ENCODE measurements at regions not wholly inside any gene's neighbourhood (a gene's known extent, or its start where the extent isn't known, plus 50 kb on each side); places are given as distances from the start of the nearest gene placed in this dataset.
"Not testable (repeated sequence)": the region's sequence is repeated elsewhere in the genome, so short reads cannot be mapped to it uniquely, and the experiment has no call there.

GRCh38 chr16:52234626-52235025 is 312.3 kb downstream of the TOX3 start:
- DNase-seq, result no peak

GRCh38 chr16:52229471-52229870 is 317.5 kb downstream of the TOX3 start:
- DNase-seq, result no peak

- no peak for DNase-seq
These were observed 319.1 kb downstream of the TOX3 start for GRCh38 chr16:52227851-52228250.

GRCh38 chr16:52212841-52213240 is 334.1 kb downstream of the TOX3 start:
- DNase-seq, result no peak

- no peak for DNase-seq
These were observed 337.7 kb downstream of the TOX3 start for GRCh38 chr16:52209227-52209626.

GRCh38 chr16:52203096-52203495 is 343.8 kb downstream of the TOX3 start:
- DNase-seq, result no peak

GRCh38 chr16:52193441-52193840 is 353.5 kb downstream of the TOX3 start:
- no peak for DNase-seq

GRCh38 chr16:52191531-52192134 is 355.3 kb downstream of the TOX3 start:
- peak; percentile 8 to 45 for DNase-seq

- DNase-seq, result no peak
These were observed 362.6 kb downstream of the TOX3 start for GRCh38 chr16:52184336-52184735.

GRCh38 chr16:52182840-52183239 is 364.1 kb downstream of the TOX3 start:
- DNase-seq, result no peak

- DNase-seq, result no peak
These were observed 372.8 kb downstream of the TOX3 start for GRCh38 chr16:52174168-52174567.

- no peak for DNase-seq
These were observed 375.5 kb downstream of the TOX3 start for GRCh38 chr16:52171481-52171880.

GRCh38 chr16:52167328-52167727 is 379.6 kb downstream of the TOX3 start:
- no peak for DNase-seq

- no peak for DNase-seq
These were observed 381.0 kb downstream of the TOX3 start for GRCh38 chr16:52165961-52166360.

- DNase-seq, result no peak
These were observed 397.9 kb downstream of the TOX3 start for GRCh38 chr16:52149003-52149402.

- DNase-seq, result no peak
These were observed 405.1 kb downstream of the TOX3 start for GRCh38 chr16:52141871-52142270.

- DNase-seq, result no peak
These were observed 418.6 kb downstream of the TOX3 start for GRCh38 chr16:52128361-52128760.

- no peak for DNase-seq
These were observed 423.1 kb downstream of the TOX3 start for GRCh38 chr16:52123842-52124241.

GRCh38 chr16:52123061-52123839 is 423.7 kb downstream of the TOX3 start:
- DNase-seq, result no peak

- no peak for DNase-seq
These were observed 429.8 kb downstream of the TOX3 start for GRCh38 chr16:52117171-52117570.

GRCh38 chr16:52114379-52114778 is 432.6 kb downstream of the TOX3 start:
- no peak for DNase-seq

GRCh38 chr16:52113533-52114183 is 433.3 kb downstream of the TOX3 start:
- no peak for DNase-seq

GRCh38 chr16:52104993-52105392 is 441.9 kb downstream of the TOX3 start:
- DNase-seq, result not testable (repeated sequence)

- no peak for DNase-seq
These were observed 443.2 kb downstream of the TOX3 start for GRCh38 chr16:52103791-52104190.

Measured in CD4-positive, alpha-beta T cell treated with Interferon alpha-2 for 1 hour (primary cell).